GM21526 (cell line): ENCODE measurements at regions not wholly inside any gene's neighbourhood (a gene's known extent, or its start where the extent isn't known, plus 50 kb on each side); places are given as distances from the start of the nearest gene placed in this dataset.

Source experiments
- ATAC-seq: cut with Tn5 transposase; IDR thresholded peaks from one replicate; pipeline ENCODE4 v1.9.1; 2021; ENCODE audit warnings: moderate library complexity; ENCODE audit not compliant: unreplicated experiment, low FRiP score

GRCh38 chr17:69928611-69929010 is 146.4 kb upstream of the KCNJ16 start:
- no peak for ATAC-seq

GRCh38 chr17:69936996-69937395 is 138.0 kb upstream of the KCNJ16 start:
- ATAC-seq: no peak

- no peak for ATAC-seq
These were observed 132.0 kb upstream of the KCNJ16 start for GRCh38 chr17:69943058-69943457.

- ATAC-seq: no peak
These were observed 130.6 kb upstream of the KCNJ16 start for GRCh38 chr17:69944406-69944805.

- no peak for ATAC-seq
These were observed 129.3 kb upstream of the KCNJ16 start for GRCh38 chr17:69945698-69946185.

- ATAC-seq: no peak
These were observed 127.8 kb upstream of the KCNJ16 start for GRCh38 chr17:69947027-69947759.

- no peak for ATAC-seq
These were observed 126.6 kb upstream of the KCNJ16 start for GRCh38 chr17:69948406-69948805.

GRCh38 chr17:69949496-69949895 is 125.5 kb upstream of the KCNJ16 start:
- no peak for ATAC-seq

- ATAC-seq: no peak
These were observed 124.9 kb upstream of the KCNJ16 start for GRCh38 chr17:69949973-69950695.

GRCh38 chr17:69950701-69951418 is 124.2 kb upstream of the KCNJ16 start:
- ATAC-seq: no peak

- ATAC-seq: no peak
These were observed 120.6 kb upstream of the KCNJ16 start for GRCh38 chr17:69954241-69954925.

- ATAC-seq: no peak
These were observed 117.0 kb upstream of the KCNJ16 start for GRCh38 chr17:69958063-69958462.

GRCh38 chr17:69959283-69959682 is 115.7 kb upstream of the KCNJ16 start:
- no peak for ATAC-seq

GRCh38 chr17:69960755-69961154 is 114.3 kb upstream of the KCNJ16 start:
- ATAC-seq: no peak

- ATAC-seq: no peak
These were observed 113.4 kb upstream of the KCNJ16 start for GRCh38 chr17:69961501-69962145.

GRCh38 chr17:69962436-69962995 is 112.5 kb upstream of the KCNJ16 start:
- ATAC-seq: no peak

GRCh38 chr17:69967910-69968411 is 107.1 kb upstream of the KCNJ16 start:
- no peak for ATAC-seq

GRCh38 chr17:69969897-69970296 is 105.1 kb upstream of the KCNJ16 start:
- ATAC-seq: no peak

- ATAC-seq: no peak
These were observed 102.8 kb upstream of the KCNJ16 start for GRCh38 chr17:69972251-69972650.

- ATAC-seq: no peak
These were observed 99.2 kb upstream of the KCNJ16 start for GRCh38 chr17:69975808-69976207.
